ENCODE measurements at regions not wholly inside any gene's neighbourhood (a gene's known extent, or its start where the extent isn't known, plus 50 kb on each side); places are given as distances from the start of the nearest gene placed in this dataset.
A peak's percentile ranks its signal among the peaks of the same experiment; 100 is the strongest.

GRCh38 chr4:12595489-12595888 is 888.7 kb downstream of the RAB28 start:
- ATAC-seq = no peak
- intact Hi-C loops (cut with micrococcal nuclease; ENCODE audit: unreplicated experiment) = no loop called here
- Histone ChIP-seq H3K9ac (ENCODE audit: insufficient read depth, low read depth, low read length) (no peak overlapping the region), H2AFZ (ENCODE audit: low read length) (no peak overlapping the region), H3K27ac (ENCODE audit: extremely low read length, insufficient read depth, low read length) (no peak overlapping the region), H3K4me1 (ENCODE audit: insufficient read depth, low read length) (no peaks in the 10 kb centered on the region), H3K4me3 (replicated peaks in 1 of 3; ENCODE audit: insufficient read depth in 1 of 3, low read depth in 2 of 3, low read length in 3 of 3) (no peak overlapping the region), H3K36me3 (replicated peaks in 1 of 2; ENCODE audit: control insufficient read depth in 1 of 2, insufficient read depth in 2 of 2, low read length in 2 of 2) (no peaks in the 10 kb centered on the region), H3K27me3 (ENCODE audit: control insufficient read depth in 1 of 2, insufficient read depth in 2 of 2, low read length in 2 of 2) (no peaks in the 10 kb centered on the region), H3K4me2 (ENCODE audit: low read depth, low read length) (0 out of 2 replicates have a peak overlapping the region, but pooled peaks have one; percentile 10), H4K20me1 (ENCODE audit: insufficient read depth, low read length) (no peaks in the 10 kb centered on the region), H3K79me2 (ENCODE audit: insufficient read depth, low read length) (no peaks in the 10 kb centered on the region), H3K9me3 (ENCODE audit: low read length) (peaks cover 5% of the 10 kb centered on the region; the same call in 1 of the 2 replicates)
- 0% methylated on average over 3 of the region's 4 CpGs for WGBS (ENCODE audit: low lambda C conversion rate)
- FAIRE-seq = no peak
- BruUV-seq (replicated peaks) = no TSS peak
- ChIA-PET CTCF (ENCODE audit: low intra/inter-chr PET ratio, low total read pairs) (no interaction called here), POLR2A (no interaction called here)
- in situ Hi-C loops (cut with HindIII; ENCODE audit: extremely low pct_ligation_motif_present, low pct_unique_long_range_greater_than_20kb) = no loop called here
- no peak for DNase-seq (ENCODE audit: low spot score)
- TF ChIP-seq KLF6 (CRISPR knock-in tag; IDR thresholded peaks at IDR 0.05) (no peak), SRSF4 (IDR thresholded peaks at IDR 0.05; ENCODE audit: low read depth, low read length, poor library complexity, severe bottlenecking) (no peak), RXRA (CRISPR knock-in tag; IDR thresholded peaks at IDR 0.05) (no peak), ZNF335 (CRISPR knock-in tag; IDR thresholded peaks at IDR 0.05) (no peak), SSRP1 (CRISPR knock-in tag; IDR thresholded peaks at IDR 0.05) (no peak), HES4 (CRISPR knock-in tag; IDR thresholded peaks at IDR 0.05; ENCODE audit: borderline replicate concordance) (no peak), ZBTB20 (CRISPR knock-in tag; IDR thresholded peaks at IDR 0.05; ENCODE audit: borderline replicate concordance, low read depth) (no peak), ZBTB43 (CRISPR knock-in tag; conservative IDR thresholded peaks at IDR 0.05) (no peak), SNRNP70 (IDR thresholded peaks at IDR 0.05; ENCODE audit: low read depth, low read length) (no peak), REXO4 (CRISPR knock-in tag; IDR thresholded peaks at IDR 0.05; ENCODE audit: borderline replicate concordance) (no peak), AHDC1 (CRISPR knock-in tag; IDR thresholded peaks at IDR 0.05; ENCODE audit: borderline replicate concordance) (no peak)
- TF ChIP-seq, protein P1, sequence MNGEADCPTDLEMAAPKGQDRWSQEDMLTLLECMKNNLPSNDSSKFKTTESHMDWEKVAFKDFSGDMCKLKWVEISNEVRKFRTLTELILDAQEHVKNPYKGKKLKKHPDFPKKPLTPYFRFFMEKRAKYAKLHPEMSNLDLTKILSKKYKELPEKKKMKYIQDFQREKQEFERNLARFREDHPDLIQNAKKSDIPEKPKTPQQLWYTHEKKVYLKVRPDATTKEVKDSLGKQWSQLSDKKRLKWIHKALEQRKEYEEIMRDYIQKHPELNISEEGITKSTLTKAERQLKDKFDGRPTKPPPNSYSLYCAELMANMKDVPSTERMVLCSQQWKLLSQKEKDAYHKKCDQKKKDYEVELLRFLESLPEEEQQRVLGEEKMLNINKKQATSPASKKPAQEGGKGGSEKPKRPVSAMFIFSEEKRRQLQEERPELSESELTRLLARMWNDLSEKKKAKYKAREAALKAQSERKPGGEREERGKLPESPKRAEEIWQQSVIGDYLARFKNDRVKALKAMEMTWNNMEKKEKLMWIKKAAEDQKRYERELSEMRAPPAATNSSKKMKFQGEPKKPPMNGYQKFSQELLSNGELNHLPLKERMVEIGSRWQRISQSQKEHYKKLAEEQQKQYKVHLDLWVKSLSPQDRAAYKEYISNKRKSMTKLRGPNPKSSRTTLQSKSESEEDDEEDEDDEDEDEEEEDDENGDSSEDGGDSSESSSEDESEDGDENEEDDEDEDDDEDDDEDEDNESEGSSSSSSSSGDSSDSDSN (CRISPR knock-in tag; IDR thresholded peaks at IDR 0.05) = no peak
- TF ChIP-seq, protein P2, sequence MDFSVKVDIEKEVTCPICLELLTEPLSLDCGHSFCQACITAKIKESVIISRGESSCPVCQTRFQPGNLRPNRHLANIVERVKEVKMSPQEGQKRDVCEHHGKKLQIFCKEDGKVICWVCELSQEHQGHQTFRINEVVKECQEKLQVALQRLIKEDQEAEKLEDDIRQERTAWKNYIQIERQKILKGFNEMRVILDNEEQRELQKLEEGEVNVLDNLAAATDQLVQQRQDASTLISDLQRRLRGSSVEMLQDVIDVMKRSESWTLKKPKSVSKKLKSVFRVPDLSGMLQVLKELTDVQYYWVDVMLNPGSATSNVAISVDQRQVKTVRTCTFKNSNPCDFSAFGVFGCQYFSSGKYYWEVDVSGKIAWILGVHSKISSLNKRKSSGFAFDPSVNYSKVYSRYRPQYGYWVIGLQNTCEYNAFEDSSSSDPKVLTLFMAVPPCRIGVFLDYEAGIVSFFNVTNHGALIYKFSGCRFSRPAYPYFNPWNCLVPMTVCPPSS (IDR thresholded peaks at IDR 0.05) = no peak
- TF ChIP-seq, protein P3, sequence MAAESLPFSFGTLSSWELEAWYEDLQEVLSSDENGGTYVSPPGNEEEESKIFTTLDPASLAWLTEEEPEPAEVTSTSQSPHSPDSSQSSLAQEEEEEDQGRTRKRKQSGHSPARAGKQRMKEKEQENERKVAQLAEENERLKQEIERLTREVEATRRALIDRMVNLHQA (CRISPR knock-in tag; IDR thresholded peaks at IDR 0.05) = no peak

All from HepG2 (cell line).